ENCODE measurements at regions not wholly inside any gene's neighbourhood (a gene's known extent, or its start where the extent isn't known, plus 50 kb on each side); places are given as distances from the start of the nearest gene placed in this dataset.
"Not testable (repeated sequence)": the region's sequence is repeated elsewhere in the genome, so short reads cannot be mapped to it uniquely, and the experiment has no call there.

- Histone ChIP-seq H3K27ac (no peak overlapping the region), H3K4me3 (no peak overlapping the region), H3K4me1 (no peaks in the 10 kb centered on the region), H3K27me3 (no peaks in the 10 kb centered on the region), H3K36me3 (no peaks in the 10 kb centered on the region), H3K9me3 (no peaks in the 10 kb centered on the region)
- no peak for TF ChIP-seq POLR2A (IDR thresholded peaks at IDR 0.05)
- no peak for DNase-seq
- intact Hi-C loops (cut with DNase I; ENCODE audit: low total_unique reads) = no loop called here
Observed at GRCh38 chr2:207363761-207364290, 165.9 kb upstream of the CREB1 start.

- H3K36me3 ChIP-seq = no peaks in the 10 kb centered on the region
- H3K9me3 ChIP-seq = no peaks in the 10 kb centered on the region
- no peak for DNase-seq
- H3K27ac ChIP-seq = no peak overlapping the region
- intact Hi-C loops (cut with DNase I; ENCODE audit: low total_unique reads) = no loop called here
- H3K4me3 ChIP-seq = no peak overlapping the region
- no peak for TF ChIP-seq POLR2A (IDR thresholded peaks at IDR 0.05)
- TF ChIP-seq CTCF (IDR thresholded peaks at IDR 0.05) = no peak
- no peaks in the 10 kb centered on the region for H3K4me1 ChIP-seq
- H3K27me3 ChIP-seq = no peaks in the 10 kb centered on the region
Observed at GRCh38 chr2:207370646-207371045, 159.1 kb upstream of the CREB1 start.

- Histone ChIP-seq H3K4me3 (no peak overlapping the region), H3K27me3 (no peaks in the 10 kb centered on the region), H3K4me1 (no peaks in the 10 kb centered on the region), H3K27ac (no peak overlapping the region), H3K36me3 (no peaks in the 10 kb centered on the region), H3K9me3 (no peaks in the 10 kb centered on the region)
- intact Hi-C loops (cut with DNase I; ENCODE audit: low total_unique reads) = no loop called here
- TF ChIP-seq CTCF (IDR thresholded peaks at IDR 0.05) = no peak
- no peak for TF ChIP-seq POLR2A (IDR thresholded peaks at IDR 0.05)
- DNase-seq = no peak
Observed at GRCh38 chr2:207371877-207372276, 157.9 kb upstream of the CREB1 start.

GRCh38 chr2:207372483-207372882 lies 157.3 kb upstream of the CREB1 start:
- Histone ChIP-seq H3K27me3 (no peaks in the 10 kb centered on the region), H3K9me3 (no peaks in the 10 kb centered on the region), H3K4me3 (no peak overlapping the region), H3K4me1 (no peaks in the 10 kb centered on the region), H3K36me3 (no peaks in the 10 kb centered on the region), H3K27ac (no peak overlapping the region)
- TF ChIP-seq POLR2A (IDR thresholded peaks at IDR 0.05) (no peak), CTCF (IDR thresholded peaks at IDR 0.05) (no peak)
- DNase-seq = no peak
- intact Hi-C loops (cut with DNase I; ENCODE audit: low total_unique reads) = no loop called here

- no peak overlapping the region for H3K4me3 ChIP-seq
- TF ChIP-seq CTCF (IDR thresholded peaks at IDR 0.05) (no peak), POLR2A (IDR thresholded peaks at IDR 0.05) (no peak)
- H3K27me3 ChIP-seq = no peaks in the 10 kb centered on the region
- H3K4me1 ChIP-seq = no peaks in the 10 kb centered on the region
- intact Hi-C loops (cut with DNase I; ENCODE audit: low total_unique reads) = no loop called here
- H3K27ac ChIP-seq = no peak overlapping the region
- H3K36me3 ChIP-seq = no peaks in the 10 kb centered on the region
- H3K9me3 ChIP-seq = no peaks in the 10 kb centered on the region
- DNase-seq = no peak
Observed at GRCh38 chr2:207375207-207375875, 154.4 kb upstream of the CREB1 start.

- H3K27me3 ChIP-seq; DNase-seq; H3K4me3 ChIP-seq; intact Hi-C loops (cut with DNase I; ENCODE audit: low total_unique reads); H3K27ac ChIP-seq; H3K36me3 ChIP-seq; H3K9me3 ChIP-seq; H3K4me1 ChIP-seq: not testable (repeated sequence)
Observed at GRCh38 chr2:207378620-207379019, 151.1 kb upstream of the CREB1 start.

All from uterus (tissue), 3 donors.